HepG2 (cell line): ENCODE measurements at regions not wholly inside any gene's neighbourhood (a gene's known extent, or its start where the extent isn't known, plus 50 kb on each side); places are given as distances from the start of the nearest gene placed in this dataset.

Source experiments
- ATAC-seq: fragments of 200-7000 bp; cut with Tn5 transposase; 3 replicates; pipeline ENCODE4 v1.9.1; 2020; ENCODE audit warnings: mild to moderate bottlenecking, moderate library complexity
- BruUV-seq: library from RNA; stranded (reverse); fragments of 400-500 nt; replicated peaks from 2 replicates; lab custom pipeline; 2021; lab: Mats Ljungman, UMichigan
- CTCF ChIA-PET: fragments of 300-600 bp; formaldehyde crosslinking; extraction: SDS; loops from one replicate; lab custom pipeline; 2021; ENCODE audit warnings: low total read pairs, inconsistent platforms, low intra/inter-chr PET ratio; lab: Yijun Ruan, JAX
- POLR2A ChIA-PET: fragments of 350-600 bp; sonication (Branson Sonifier 250); formaldehyde crosslinking; loops from one replicate; lab custom pipeline; 2020; ENCODE audit warnings: antibody characterized with exemption, inconsistent platforms; lab: Yijun Ruan, JAX
- DNase-seq: peaks from one replicate; pipeline ENCODE4 v3.0.0-alpha.2; 2015; ENCODE audit warnings: low spot score
- FAIRE-seq: peaks from 3 replicates; lab custom pipeline; 2011; peaks lifted over from hg19 to GRCh38; lab: Jason Lieb, UNC
- H2AFZ ChIP-seq: one replicate; pipeline ENCODE4 v1.6.1; 2011; ENCODE audit warnings: low read length, inconsistent platforms
- H3K27ac ChIP-seq: fragments of 300-600 bp; 3 replicates; pipeline ENCODE4 v1.8.0; 2011; ENCODE audit warnings: mixed run types, mild to moderate bottlenecking, mixed read lengths, low read length, inconsistent platforms; ENCODE audit not compliant: insufficient read depth; ENCODE audit errors: extremely low read length
- H3K27me3 ChIP-seq, 2 experiments: fragments of 200-600 bp in 1 of 2; 2 replicates in 1 of 2; 3 replicates in 1 of 2; pipeline versions ENCODE4 v1.6.0 to v1.8.0; 2011; ENCODE audit warnings: low read length in 2 of 2, mild to moderate bottlenecking in 2 of 2, moderate library complexity in 2 of 2, inconsistent platforms in 1 of 2; ENCODE audit not compliant: insufficient read depth in 2 of 2, control insufficient read depth in 1 of 2
- H3K36me3 ChIP-seq, 2 experiments: fragments of 200-600 bp in 1 of 2; replicated peaks in 1 of 2; 2 replicates in 1 of 2; 3 replicates in 1 of 2; pipeline versions ENCODE4 v1.5.1 to v1.8.0; 2011; ENCODE audit warnings: low read length in 2 of 2, inconsistent platforms in 1 of 2; ENCODE audit not compliant: insufficient read depth in 2 of 2, control insufficient read depth in 1 of 2
- H3K4me1 ChIP-seq: 2 replicates; pipeline ENCODE4 v1.5.1; 2012; ENCODE audit warnings: low read length, inconsistent platforms; ENCODE audit not compliant: insufficient read depth
- H3K4me2 ChIP-seq: 2 replicates; pipeline ENCODE4 v1.6.0; 2011; ENCODE audit warnings: low read depth, low read length, inconsistent platforms
- H3K4me3 ChIP-seq, 3 experiments: fragments of 200-600 bp in 1 of 3; sonication (generic), shearing (Covaris generic) in 1 of 3; replicated peaks in 1 of 3; 2 replicates each; pipeline ENCODE4 v1.5.1; 2011 to 2016; ENCODE audit warnings: low read length in 3 of 3, inconsistent platforms in 2 of 3, low read depth in 2 of 3, mild to moderate bottlenecking in 2 of 3, control low read depth in 1 of 3, mixed read lengths in 1 of 3; ENCODE audit not compliant: insufficient read depth in 1 of 3
- H3K79me2 ChIP-seq: one replicate; pipeline ENCODE4 v1.6.1; 2011; ENCODE audit warnings: low read length, inconsistent platforms; ENCODE audit not compliant: insufficient read depth
- H3K9ac ChIP-seq: 2 replicates; pipeline ENCODE4 v1.6.0; 2011; ENCODE audit warnings: mild to moderate bottlenecking, low read depth, low read length, inconsistent platforms; ENCODE audit not compliant: insufficient read depth
- H3K9me3 ChIP-seq: 2 replicates; pipeline ENCODE4 v1.5.1; 2012; ENCODE audit warnings: mild to moderate bottlenecking, low read length
- H4K20me1 ChIP-seq: 2 replicates; pipeline ENCODE4 v1.6.0; 2011; ENCODE audit warnings: inconsistent platforms, mild to moderate bottlenecking, low read length, moderate library complexity; ENCODE audit not compliant: insufficient read depth
- AHR ChIP-seq: IDR thresholded peaks from 2 replicates; pipeline ENCODE4 v1.6.1; 2018; ENCODE audit warnings: missing genetic modification reagents, missing compliant biosample characterization
- BCL6 ChIP-seq: IDR thresholded peaks from 2 replicates; pipeline ENCODE4 v1.6.1; 2016; ENCODE audit warnings: missing genetic modification reagents, missing compliant biosample characterization
- ELF1 ChIP-seq: sonication (generic); formaldehyde crosslinking; IDR thresholded peaks from 2 replicates; pipeline ENCODE4 v1.4.0; 2020; ENCODE audit warnings: missing genetic modification reagents
- HNRNPLL ChIP-seq: fragments of 200-400 bp; formaldehyde crosslinking; IDR thresholded peaks from 2 replicates; pipeline ENCODE4 v1.6.1; 2017; ENCODE audit warnings: mild to moderate bottlenecking, low read depth, low read length; ENCODE audit not compliant: poor library complexity, severe bottlenecking
- HNRNPUL1 ChIP-seq: fragments of 200-400 bp; formaldehyde crosslinking; IDR thresholded peaks from 2 replicates; pipeline ENCODE4 v1.6.1; 2017; ENCODE audit warnings: low read depth, mild to moderate bottlenecking, low read length, moderate library complexity
- JARID2 ChIP-seq: sonication (generic); formaldehyde crosslinking; IDR thresholded peaks from 2 replicates; pipeline ENCODE4 v1.8.1; 2023; ENCODE audit warnings: missing genetic modification reagents, inconsistent platforms; ENCODE audit not compliant: insufficient replicate concordance
- KDM1A ChIP-seq: IDR thresholded peaks from 2 replicates; pipeline ENCODE4 v1.6.1; 2016; ENCODE audit warnings: missing compliant biosample characterization
- KLF6 ChIP-seq: IDR thresholded peaks from 2 replicates; pipeline ENCODE4 v1.8.0; 2016; ENCODE audit warnings: missing biosample characterization, missing genetic modification reagents
- POLR2AphosphoS2 ChIP-seq: IDR thresholded peaks from 2 replicates; pipeline ENCODE4 v1.6.1; 2011; ENCODE audit warnings: low read depth, low read length, improper control_type of control experiment
- RFX3 ChIP-seq: IDR thresholded peaks from 2 replicates; pipeline ENCODE4 v1.6.1; 2016; ENCODE audit warnings: missing biosample characterization, missing genetic modification reagents
- SNAPC2 ChIP-seq: sonication (generic); formaldehyde crosslinking; IDR thresholded peaks from 2 replicates; pipeline ENCODE4 v1.8.1; 2022; ENCODE audit warnings: mild to moderate bottlenecking, missing genetic modification reagents
- SP5 ChIP-seq: IDR thresholded peaks from 2 replicates; pipeline ENCODE4 v1.6.1; 2016; ENCODE audit warnings: low read depth, borderline replicate concordance
- STAG1 ChIP-seq: sonication (generic); formaldehyde crosslinking; IDR thresholded peaks from 2 replicates; pipeline ENCODE4 v1.4.0; 2020; ENCODE audit warnings: missing genetic modification reagents
- TBP ChIP-seq: sonication (generic); formaldehyde crosslinking; IDR thresholded peaks from 2 replicates; pipeline ENCODE4 v1.5.0; 2020; ENCODE audit warnings: missing genetic modification reagents
- THAP8 ChIP-seq: sonication (generic); formaldehyde crosslinking; IDR thresholded peaks from 2 replicates; pipeline ENCODE4 v1.5.1; 2020; ENCODE audit warnings: missing genetic modification reagents, mild to moderate bottlenecking, borderline replicate concordance
- U2AF1 ChIP-seq: fragments of 200-400 bp; formaldehyde crosslinking; optimal IDR thresholded peaks from 2 replicates; pipeline ENCODE3; 2017; ENCODE audit warnings: mild to moderate bottlenecking, low read depth, low read length
- ZBTB33 ChIP-seq: sonication (generic); formaldehyde crosslinking; IDR thresholded peaks from 2 replicates; pipeline ENCODE4 v1.4.0; 2020; ENCODE audit warnings: missing genetic modification reagents
- ZNF124 ChIP-seq: sonication (generic); formaldehyde crosslinking; IDR thresholded peaks from 2 replicates; pipeline ENCODE4 v1.4.0; 2020; ENCODE audit warnings: missing genetic modification reagents
- ZNF672 ChIP-seq: sonication (generic); formaldehyde crosslinking; IDR thresholded peaks from 2 replicates; pipeline ENCODE4 v1.8.1; 2022; ENCODE audit warnings: missing genetic modification reagents
- ZNF773 ChIP-seq: sonication (generic); formaldehyde crosslinking; IDR thresholded peaks from 2 replicates; pipeline ENCODE4 v1.4.0; 2020; ENCODE audit warnings: missing genetic modification reagents, borderline replicate concordance
- WGBS: methylation state at CpG from one replicate; pipeline ENCODE4 v1.1.6; 2017; ENCODE audit warnings: low lambda C conversion rate; 5-methylcytosine and 5-hydroxymethylcytosine counted together
- in situ Hi-C: cut with HindIII; loops from 2 replicates; pipeline ENCODE4 v1.10.0; 2017; ENCODE audit warnings: low pct_unique_long_range_greater_than_20kb; ENCODE audit not compliant: extremely low pct_ligation_motif_present
- intact Hi-C: fragments of 100-400 bp; cut with micrococcal nuclease; formaldehyde crosslinking; loops from one replicate; pipeline ENCODE4 v1.10.0; 2022; ENCODE audit not compliant: unreplicated experiment

- Histone ChIP-seq H3K4me3 (no peak overlapping the region), H3K27me3 (no peaks in the 10 kb centered on the region), H2AFZ (no peak overlapping the region)
- no peak for FAIRE-seq
- no TSS peak for BruUV-seq
- TF ChIP-seq TBP (CRISPR knock-in tag) (no peak), U2AF1 (no peak), ZNF124 (no peak), ZNF773 (CRISPR knock-in tag) (no peak), ZNF672 (CRISPR knock-in tag) (no peak), RFX3 (no peak), KLF6 (CRISPR knock-in tag) (no peak), ELF1 (no peak), STAG1 (CRISPR knock-in tag) (no peak), KDM1A (CRISPR knock-in tag) (no peak), HNRNPLL (no peak), POLR2AphosphoS2 (no peak)
- TF ChIP-seq, all 625 proteins: peak for 0
- no peak for ATAC-seq
- ChIA-PET CTCF (no interaction called here), POLR2A (no interaction called here)
- H3K27ac ChIP-seq = no peak overlapping the region
- no peak for DNase-seq
- no peaks in the 10 kb centered on the region for H3K9me3 ChIP-seq
- H3K4me2 ChIP-seq = no peak overlapping the region
- WGBS = 3% methylated on average over 2 of the region's 2 CpGs
- H4K20me1 ChIP-seq = no peaks in the 10 kb centered on the region
- no peaks in the 10 kb centered on the region for H3K79me2 ChIP-seq
- intact Hi-C loops (no loop called here), in situ Hi-C loops (no loop called here)
- no peaks in the 10 kb centered on the region for H3K4me1 ChIP-seq
- H3K36me3 ChIP-seq = no peaks in the 10 kb centered on the region
- H3K9ac ChIP-seq = no peak overlapping the region
These were observed 179.1 kb upstream of the FAT4 start for GRCh38 chr4:125135652-125136051.

- no peak for DNase-seq
- Histone ChIP-seq H3K9ac (no peak overlapping the region), H3K79me2 (no peaks in the 10 kb centered on the region), H3K4me3 (no peak overlapping the region), H3K4me1 (no peaks in the 10 kb centered on the region), H3K36me3 (no peaks in the 10 kb centered on the region), H3K9me3 (no peaks in the 10 kb centered on the region), H3K4me2 (no peak overlapping the region), H3K27ac (no peak overlapping the region), H4K20me1 (no peaks in the 10 kb centered on the region)
- no peak for ATAC-seq
- ChIA-PET POLR2A (no interaction called here), CTCF (no interaction called here)
- intact Hi-C loops (no loop called here), in situ Hi-C loops (no loop called here)
- 0% methylated on average over 2 of the region's 2 CpGs for WGBS
- FAIRE-seq = no peak
- TF ChIP-seq SNAPC2 (CRISPR knock-in tag) (no peak), SP5 (CRISPR knock-in tag) (no peak), THAP8 (CRISPR knock-in tag) (no peak), HNRNPUL1 (no peak), AHR (no peak), ZBTB33 (no peak), JARID2 (CRISPR knock-in tag) (no peak), BCL6 (CRISPR knock-in tag) (no peak)
- TF ChIP-seq, all 625 proteins: peak for 0
- BruUV-seq = no TSS peak
- no peaks in the 10 kb centered on the region for H3K27me3 ChIP-seq
- H2AFZ ChIP-seq = no peak overlapping the region
These were observed 182.0 kb upstream of the FAT4 start for GRCh38 chr4:125132729-125133128.
